Right ventricle myocardium inferior (tissue), 1 donor: ENCODE measurements at regions not wholly inside any gene's neighbourhood (a gene's known extent, or its start where the extent isn't known, plus 50 kb on each side); places are given as distances from the start of the nearest gene placed in this dataset.
"Not testable (repeated sequence)": the region's sequence is repeated elsewhere in the genome, so short reads cannot be mapped to it uniquely, and the experiment has no call there.

Experiments used
- ATAC-seq: fragments of 200-7000 bp; cut with Tn5 transposase; one replicate; pipeline ENCODE4 v1.9.1; 2020; ENCODE audit warnings: mild to moderate bottlenecking, moderate library complexity
- DNase-seq: peaks from one replicate; pipeline ENCODE4 v3.0.0; 2021; ENCODE audit errors: missing footprints
- intact Hi-C: fragments of 100-400 bp; cut with DNase I; formaldehyde crosslinking; loops from one replicate; pipeline ENCODE4 v1.11.0; 2022
- donor health status: DM: no; HTN: yes; CAD: no; lungs with severe emphysema.

GRCh38 chr6:117761610-117762009 is 86.3 kb downstream of the NUS1 start:
- intact Hi-C loops = no loop called here
- ATAC-seq = no peak
- DNase-seq = no peak

GRCh38 chr6:117771403-117771802 is 96.1 kb downstream of the NUS1 start:
- intact Hi-C loops = no loop called here
- no peak for DNase-seq
- ATAC-seq = no peak

GRCh38 chr6:117776441-117776840 is 101.2 kb downstream of the NUS1 start:
- ATAC-seq = no peak
- intact Hi-C loops = no loop called here

GRCh38 chr6:117781550-117781949 is 106.3 kb downstream of the NUS1 start:
- ATAC-seq (no peak), DNase-seq (no peak)
- intact Hi-C loops = no loop called here

More at GRCh38 chr6:117776441-117776840, 101.2 kb downstream of the NUS1 start:
- DNase-seq = no peak

GRCh38 chr6:117783279-117783678 is 108.0 kb downstream of the NUS1 start:
- no peak for DNase-seq
- ATAC-seq = no peak
- intact Hi-C loops = no loop called here

- DNase-seq (no peak), ATAC-seq (no peak)
- intact Hi-C loops = no loop called here
Observed at GRCh38 chr6:117791012-117791411, 115.7 kb downstream of the NUS1 start.

- intact Hi-C loops = no loop called here
- ATAC-seq (no peak), DNase-seq (no peak)
Observed at GRCh38 chr6:117795234-117795633, 111.8 kb upstream of the SLC35F1 start.

GRCh38 chr6:117798819-117799218 is 108.2 kb upstream of the SLC35F1 start:
- DNase-seq, intact Hi-C loops, ATAC-seq: not testable (repeated sequence)

- intact Hi-C loops = no loop called here
- no peak for DNase-seq
- no peak for ATAC-seq
Observed at GRCh38 chr6:117810269-117810668, 96.8 kb upstream of the SLC35F1 start.

GRCh38 chr6:117817499-117817898 is 89.6 kb upstream of the SLC35F1 start:
- DNase-seq (no peak), ATAC-seq (no peak)
- intact Hi-C loops = no loop called here

GRCh38 chr6:117817992-117818391 is 89.1 kb upstream of the SLC35F1 start:
- no peak for ATAC-seq
- intact Hi-C loops = no loop called here
- DNase-seq = no peak

GRCh38 chr6:117818449-117818848 is 88.6 kb upstream of the SLC35F1 start:
- ATAC-seq (no peak), DNase-seq (no peak)
- intact Hi-C loops = no loop called here

GRCh38 chr6:117829594-117830319 is 77.3 kb upstream of the SLC35F1 start:
- no peak for DNase-seq
- intact Hi-C loops = loop anchor here (5.0 kb wide), 1 partner anchor 482 kb away; no protein-coding TSS in a partner anchor
- ATAC-seq = no peak

- DNase-seq = no peak
- ATAC-seq = no peak
- intact Hi-C loops = no loop called here
Observed at GRCh38 chr6:117837261-117837660, 69.8 kb upstream of the SLC35F1 start.

GRCh38 chr6:117840541-117840983 is 66.5 kb upstream of the SLC35F1 start:
- ATAC-seq (no peak), DNase-seq (no peak)
- intact Hi-C loops = no loop called here

- intact Hi-C loops = no loop called here
- DNase-seq (no peak), ATAC-seq (no peak)
Observed at GRCh38 chr6:117847912-117848311, 59.2 kb upstream of the SLC35F1 start.

- DNase-seq (no peak), ATAC-seq (no peak)
- intact Hi-C loops = no loop called here
Observed at GRCh38 chr6:117849087-117849486, 58.0 kb upstream of the SLC35F1 start.
